ENCODE measurements at regions not wholly inside any gene's neighbourhood (a gene's known extent, or its start where the extent isn't known, plus 50 kb on each side); places are given as distances from the start of the nearest gene placed in this dataset.

GRCh38 chr19:31706691-31707620, 357.7 kb upstream of the TSHZ3 start:
- no peak for DNase-seq (ENCODE audit: low read depth in 2 of 2)

- DNase-seq (ENCODE audit: low read depth in 2 of 2): no peak
These were observed 359.3 kb upstream of the TSHZ3 start for GRCh38 chr19:31708520-31708919.

GRCh38 chr19:31709476-31709875, 360.2 kb upstream of the TSHZ3 start:
- no peak for DNase-seq (ENCODE audit: low read depth in 2 of 2)

GRCh38 chr19:31715249-31715945, 366.2 kb upstream of the TSHZ3 start:
- DNase-seq (ENCODE audit: low read depth in 2 of 2): no peak

GRCh38 chr19:31716826-31717225, 367.6 kb upstream of the TSHZ3 start:
- DNase-seq (ENCODE audit: low read depth in 2 of 2): no peak

- no peak for DNase-seq (ENCODE audit: low read depth in 2 of 2)
These were observed 368.2 kb upstream of the TSHZ3 start for GRCh38 chr19:31717269-31717923.

- no peak for DNase-seq (ENCODE audit: low read depth in 2 of 2)
These were observed 368.8 kb upstream of the TSHZ3 start for GRCh38 chr19:31718032-31718431.

- DNase-seq (ENCODE audit: low read depth in 2 of 2): no peak
These were observed 369.7 kb upstream of the TSHZ3 start for GRCh38 chr19:31718898-31719297.

- DNase-seq (ENCODE audit: low read depth in 2 of 2): no peak
These were observed 373.9 kb upstream of the TSHZ3 start for GRCh38 chr19:31723101-31723500.

GRCh38 chr19:31725051-31725450, 375.8 kb upstream of the TSHZ3 start:
- no peak for DNase-seq (ENCODE audit: low read depth in 2 of 2)

- DNase-seq (ENCODE audit: low read depth in 2 of 2): no peak
These were observed 378.3 kb upstream of the TSHZ3 start for GRCh38 chr19:31727536-31727935.

- DNase-seq (ENCODE audit: low read depth in 2 of 2): no peak
These were observed 381.0 kb upstream of the TSHZ3 start for GRCh38 chr19:31730270-31730669.

- DNase-seq (ENCODE audit: low read depth in 2 of 2): no peak
These were observed 384.4 kb upstream of the TSHZ3 start for GRCh38 chr19:31733591-31733990.

- no peak for DNase-seq (ENCODE audit: low read depth in 2 of 2)
These were observed 393.0 kb upstream of the TSHZ3 start for GRCh38 chr19:31742249-31742648.

GRCh38 chr19:31745731-31746130, 396.5 kb upstream of the TSHZ3 start:
- DNase-seq (ENCODE audit: low read depth in 2 of 2): no peak

GRCh38 chr19:31749231-31749630, 400.0 kb upstream of the TSHZ3 start:
- no peak for DNase-seq (ENCODE audit: low read depth in 2 of 2)

GRCh38 chr19:31759359-31759758, 410.1 kb upstream of the TSHZ3 start:
- no peak for DNase-seq (ENCODE audit: low read depth in 2 of 2)

- no peak for DNase-seq (ENCODE audit: low read depth in 2 of 2)
These were observed 412.2 kb upstream of the TSHZ3 start for GRCh38 chr19:31761281-31761913.

GRCh38 chr19:31770223-31770622, 421.0 kb upstream of the TSHZ3 start:
- no peak for DNase-seq (ENCODE audit: low read depth in 2 of 2)

- DNase-seq (ENCODE audit: low read depth in 2 of 2): no peak
These were observed 423.7 kb upstream of the TSHZ3 start for GRCh38 chr19:31772915-31773314.

- no peak for DNase-seq (ENCODE audit: low read depth in 2 of 2)
These were observed 432.3 kb upstream of the TSHZ3 start for GRCh38 chr19:31781542-31781941.

GRCh38 chr19:31783592-31783991, 434.4 kb upstream of the TSHZ3 start:
- no peak for DNase-seq (ENCODE audit: low read depth in 2 of 2)

Measured in stimulated activated CD4-positive, alpha-beta T cell treated with anti-CD3 and anti-CD28 coated beads, Interleukin-1b, Interleukin-23, amount 100 ng/mL, for 4 hours (primary cell).